ENCODE measurements at regions not wholly inside any gene's neighbourhood (a gene's known extent, or its start where the extent isn't known, plus 50 kb on each side); places are given as distances from the start of the nearest gene placed in this dataset.
A peak's percentile ranks its signal among the peaks of the same experiment; 100 is the strongest.
"Not testable (repeated sequence)": the region's sequence is repeated elsewhere in the genome, so short reads cannot be mapped to it uniquely, and the experiment has no call there.

- Histone ChIP-seq H3K9me3 (ENCODE audit: control insufficient read depth, insufficient read depth, low read depth, low read length) (no peaks in the 10 kb centered on the region), H2AFZ (ENCODE audit: low read length) (no peak overlapping the region), H3K9ac (ENCODE audit: insufficient read depth, low read length) (no peak overlapping the region), H3K4me3 (replicated peaks in 1 of 4; ENCODE audit: control extremely low read depth in 1 of 4, insufficient read depth in 1 of 4, low read depth in 3 of 4, low read length in 4 of 4) (no peak overlapping the region), H3K36me3 (ENCODE audit: control insufficient read depth, insufficient read depth, low read length) (no peaks in the 10 kb centered on the region), H3K27me3 (ENCODE audit: control insufficient read depth, insufficient read depth, low read length) (no peaks in the 10 kb centered on the region), H3K4me2 (ENCODE audit: extremely low read depth, insufficient read depth, low read length) (no peak overlapping the region), H3K79me2 (ENCODE audit: control insufficient read depth, insufficient read depth, low read length) (no peaks in the 10 kb centered on the region), H3K27ac (ENCODE audit: insufficient read depth, low read length) (no peak overlapping the region), H3K4me1 (ENCODE audit: control insufficient read depth, extremely low read depth, insufficient read depth, low read length) (no peaks in the 10 kb centered on the region), H4K20me1 (ENCODE audit: control insufficient read depth, extremely low read depth, insufficient read depth, low read length) (no peaks in the 10 kb centered on the region)
- no peak for DNase-seq (ENCODE audit: low read depth in 2 of 2)
- no peak for TF ChIP-seq CTCF (conservative IDR thresholded peaks at IDR 0.05 in 1 of 2, IDR thresholded peaks at IDR 0.05 in 1 of 2; ENCODE audit: low read depth in 1 of 2, low read length in 2 of 2)
- TF ChIP-seq EZH2 (IDR thresholded peaks at IDR 0.05; ENCODE audit: low read length, missing control alignments), result no peak
These were observed 135.4 kb downstream of the ASMT start for GRCh38 chrX:1750267-1750666.

- TF ChIP-seq EZH2 (IDR thresholded peaks at IDR 0.05; ENCODE audit: low read length, missing control alignments) (no peak), CTCF (conservative IDR thresholded peaks at IDR 0.05 in 1 of 2, IDR thresholded peaks at IDR 0.05 in 1 of 2; ENCODE audit: low read depth in 1 of 2, low read length in 2 of 2) (no peak)
- H3K27me3 ChIP-seq (ENCODE audit: control insufficient read depth, insufficient read depth, low read length), result no peaks in the 10 kb centered on the region
- DNase-seq (ENCODE audit: low read depth in 2 of 2), result no peak
- H3K27ac ChIP-seq (ENCODE audit: insufficient read depth, low read length), result no peak overlapping the region
- H2AFZ ChIP-seq (ENCODE audit: low read length), result no peak overlapping the region
- no peak overlapping the region for H3K4me2 ChIP-seq (ENCODE audit: extremely low read depth, insufficient read depth, low read length)
- no peaks in the 10 kb centered on the region for H3K9me3 ChIP-seq (ENCODE audit: control insufficient read depth, insufficient read depth, low read depth, low read length)
- no peak overlapping the region for H3K9ac ChIP-seq (ENCODE audit: insufficient read depth, low read length)
- H3K4me3 ChIP-seq (replicated peaks in 1 of 4; ENCODE audit: control extremely low read depth in 1 of 4, insufficient read depth in 1 of 4, low read depth in 3 of 4, low read length in 4 of 4), result no peak overlapping the region
- H3K4me1 ChIP-seq (ENCODE audit: control insufficient read depth, extremely low read depth, insufficient read depth, low read length), result no peaks in the 10 kb centered on the region
- no peaks in the 10 kb centered on the region for H4K20me1 ChIP-seq (ENCODE audit: control insufficient read depth, extremely low read depth, insufficient read depth, low read length)
- no peaks in the 10 kb centered on the region for H3K36me3 ChIP-seq (ENCODE audit: control insufficient read depth, insufficient read depth, low read length)
- no peaks in the 10 kb centered on the region for H3K79me2 ChIP-seq (ENCODE audit: control insufficient read depth, insufficient read depth, low read length)
These were observed 136.9 kb downstream of the ASMT start for GRCh38 chrX:1751781-1752180.

- H2AFZ ChIP-seq (ENCODE audit: low read length); H3K9me3 ChIP-seq (ENCODE audit: control insufficient read depth, insufficient read depth, low read depth, low read length); H3K4me3 ChIP-seq (replicated peaks in 1 of 4; ENCODE audit: control extremely low read depth in 1 of 4, insufficient read depth in 1 of 4, low read depth in 3 of 4, low read length in 4 of 4); DNase-seq (ENCODE audit: low read depth in 2 of 2); H3K9ac ChIP-seq (ENCODE audit: insufficient read depth, low read length); H3K4me2 ChIP-seq (ENCODE audit: extremely low read depth, insufficient read depth, low read length); H3K4me1 ChIP-seq (ENCODE audit: control insufficient read depth, extremely low read depth, insufficient read depth, low read length); H3K27me3 ChIP-seq (ENCODE audit: control insufficient read depth, insufficient read depth, low read length); H3K36me3 ChIP-seq (ENCODE audit: control insufficient read depth, insufficient read depth, low read length); H3K79me2 ChIP-seq (ENCODE audit: control insufficient read depth, insufficient read depth, low read length); H4K20me1 ChIP-seq (ENCODE audit: control insufficient read depth, extremely low read depth, insufficient read depth, low read length); H3K27ac ChIP-seq (ENCODE audit: insufficient read depth, low read length): not testable (repeated sequence)
These were observed 137.9 kb downstream of the ASMT start for GRCh38 chrX:1752799-1753198.

- Histone ChIP-seq H3K27ac (ENCODE audit: insufficient read depth, low read length) (no peak overlapping the region), H3K9ac (ENCODE audit: insufficient read depth, low read length) (no peak overlapping the region), H3K79me2 (ENCODE audit: control insufficient read depth, insufficient read depth, low read length) (no peaks in the 10 kb centered on the region), H3K9me3 (ENCODE audit: control insufficient read depth, insufficient read depth, low read depth, low read length) (no peaks in the 10 kb centered on the region), H3K4me2 (ENCODE audit: extremely low read depth, insufficient read depth, low read length) (no peak overlapping the region), H3K36me3 (ENCODE audit: control insufficient read depth, insufficient read depth, low read length) (no peaks in the 10 kb centered on the region), H3K4me3 (replicated peaks in 1 of 4; ENCODE audit: control extremely low read depth in 1 of 4, insufficient read depth in 1 of 4, low read depth in 3 of 4, low read length in 4 of 4) (no peak overlapping the region), H3K4me1 (ENCODE audit: control insufficient read depth, extremely low read depth, insufficient read depth, low read length) (no peaks in the 10 kb centered on the region), H3K27me3 (ENCODE audit: control insufficient read depth, insufficient read depth, low read length) (no peaks in the 10 kb centered on the region), H2AFZ (ENCODE audit: low read length) (no peak overlapping the region), H4K20me1 (ENCODE audit: control insufficient read depth, extremely low read depth, insufficient read depth, low read length) (no peaks in the 10 kb centered on the region)
- TF ChIP-seq EZH2 (IDR thresholded peaks at IDR 0.05; ENCODE audit: low read length, missing control alignments) (no peak), CTCF (conservative IDR thresholded peaks at IDR 0.05 in 1 of 2, IDR thresholded peaks at IDR 0.05 in 1 of 2; ENCODE audit: low read depth in 1 of 2, low read length in 2 of 2) (no peak)
- peak in 1 of 2 donors; percentile 52 for DNase-seq (ENCODE audit: low read depth in 2 of 2)
These were observed 139.2 kb downstream of the ASMT start for GRCh38 chrX:1754077-1754476.

Measured in fibroblast of lung (primary cell).